Body of pancreas (tissue), 4 donors: ENCODE measurements at regions not wholly inside any gene's neighbourhood (a gene's known extent, or its start where the extent isn't known, plus 50 kb on each side); places are given as distances from the start of the nearest gene placed in this dataset.

Experiments used
- CTCF ChIP-seq, 7 experiments: fragments of 450-650 bp in 4 of 7; fragments of 200-600 bp in 3 of 7; sonication (generic) in 3 of 7; IDR thresholded peaks; one replicate each; pipeline ENCODE4 v1.5.1; 2016 to 2019; ENCODE audit warnings: antibody characterized with exemption in 7 of 7
- POLR2A ChIP-seq, 3 donors: fragments of 450-650 bp; IDR thresholded peaks; one replicate each; pipeline ENCODE4 v1.6.1; 2016; ENCODE audit warnings: antibody characterized with exemption in 3 of 3, mild to moderate bottlenecking in 2 of 3

GRCh38 chr21:35738347-35738961, 321.9 kb downstream of the SETD4 start:
- TF ChIP-seq CTCF (IDR thresholded peaks at IDR 0.05) (no peak), POLR2A (IDR thresholded peaks at IDR 0.05) (no peak)
